ENCODE measurements at regions not wholly inside any gene's neighbourhood (a gene's known extent, or its start where the extent isn't known, plus 50 kb on each side); places are given as distances from the start of the nearest gene placed in this dataset.

- TF ChIP-seq EZH2 (IDR thresholded peaks at IDR 0.05) (no peak), POLR2AphosphoS5 (IDR thresholded peaks at IDR 0.05; ENCODE audit: borderline replicate concordance, low read depth, low read length) (no peak), FOXP2 (optimal IDR thresholded peaks at IDR 0.05; ENCODE audit: control extremely low read depth, extremely low read length, insufficient read depth) (no peak)
Observed at GRCh38 chr7:56578612-56579011, 462.4 kb upstream of the NUPR2 start.
